ENCODE measurements at regions not wholly inside any gene's neighbourhood (a gene's known extent, or its start where the extent isn't known, plus 50 kb on each side); places are given as distances from the start of the nearest gene placed in this dataset.
"Not testable (repeated sequence)": the region's sequence is repeated elsewhere in the genome, so short reads cannot be mapped to it uniquely, and the experiment has no call there.

- peak; percentile 2 for DNase-seq (ENCODE audit: low spot score)
Measured at GRCh38 chr6:103783329-103783728, 1076.4 kb downstream of the HACE1 start.

GRCh38 chr6:103769431-103769830 lies 1090.3 kb downstream of the HACE1 start:
- DNase-seq (ENCODE audit: low spot score) = no peak

GRCh38 chr6:103750603-103751002 lies 1109.1 kb downstream of the HACE1 start:
- no peak for DNase-seq (ENCODE audit: low spot score)

GRCh38 chr6:103734016-103734415 lies 1125.7 kb downstream of the HACE1 start:
- no peak for DNase-seq (ENCODE audit: low spot score)

- DNase-seq (ENCODE audit: low spot score) = no peak
Measured at GRCh38 chr6:103729658-103730057, 1130.1 kb downstream of the HACE1 start.

- DNase-seq (ENCODE audit: low spot score) = no peak
Measured at GRCh38 chr6:103723438-103724322, 1136.0 kb downstream of the HACE1 start.

- DNase-seq (ENCODE audit: low spot score) = no peak
Measured at GRCh38 chr6:103722683-103723082, 1137.0 kb downstream of the HACE1 start.

GRCh38 chr6:103721923-103722322 lies 1137.8 kb downstream of the HACE1 start:
- no peak for DNase-seq (ENCODE audit: low spot score)

GRCh38 chr6:103720393-103720792 lies 1139.3 kb downstream of the HACE1 start:
- DNase-seq (ENCODE audit: low spot score) = no peak

- no peak for DNase-seq (ENCODE audit: low spot score)
Measured at GRCh38 chr6:103719545-103719944, 1140.2 kb downstream of the HACE1 start.

- DNase-seq (ENCODE audit: low spot score) = no peak
Measured at GRCh38 chr6:103715269-103715668, 1144.5 kb downstream of the HACE1 start.

GRCh38 chr6:103709236-103709635 lies 1150.5 kb downstream of the HACE1 start:
- DNase-seq (ENCODE audit: low spot score) = not testable (repeated sequence)

GRCh38 chr6:103707596-103708325 lies 1152.0 kb downstream of the HACE1 start:
- DNase-seq (ENCODE audit: low spot score) = no peak

GRCh38 chr6:103699769-103700168 lies 1160.0 kb downstream of the HACE1 start:
- DNase-seq (ENCODE audit: low spot score) = no peak

- DNase-seq (ENCODE audit: low spot score) = no peak
Measured at GRCh38 chr6:103687430-103687829, 1172.3 kb downstream of the HACE1 start.

- DNase-seq (ENCODE audit: low spot score) = no peak
Measured at GRCh38 chr6:103680116-103680515, 1179.6 kb downstream of the HACE1 start.

GRCh38 chr6:103677290-103677689 lies 1182.4 kb downstream of the HACE1 start:
- no peak for DNase-seq (ENCODE audit: low spot score)

- peak; percentile 8 for DNase-seq (ENCODE audit: low spot score)
Measured at GRCh38 chr6:103675807-103676406, 1183.8 kb downstream of the HACE1 start.

- no peak for DNase-seq (ENCODE audit: low spot score)
Measured at GRCh38 chr6:103674790-103675189, 1184.9 kb downstream of the HACE1 start.

GRCh38 chr6:103672169-103672568 lies 1187.5 kb downstream of the HACE1 start:
- DNase-seq (ENCODE audit: low spot score) = peak; percentile 18

- no peak for DNase-seq (ENCODE audit: low spot score)
Measured at GRCh38 chr6:103629613-103630012, 1230.1 kb downstream of the HACE1 start.

GRCh38 chr6:103617642-103618041 lies 1242.1 kb downstream of the HACE1 start:
- DNase-seq (ENCODE audit: low spot score) = no peak

- no peak for DNase-seq (ENCODE audit: low spot score)
Measured at GRCh38 chr6:103587722-103588121, 1272.0 kb downstream of the HACE1 start.
